HT1080 (cell line): ENCODE measurements at regions not wholly inside any gene's neighbourhood (a gene's known extent, or its start where the extent isn't known, plus 50 kb on each side); places are given as distances from the start of the nearest gene placed in this dataset.
A peak's percentile ranks its signal among the peaks of the same experiment; 100 is the strongest.

ENCODE experiments used
- DNase-seq: peaks from one replicate; pipeline ENCODE4 v3.0.0-alpha.2; 2015; ENCODE audit warnings: low read depth

DNA sequence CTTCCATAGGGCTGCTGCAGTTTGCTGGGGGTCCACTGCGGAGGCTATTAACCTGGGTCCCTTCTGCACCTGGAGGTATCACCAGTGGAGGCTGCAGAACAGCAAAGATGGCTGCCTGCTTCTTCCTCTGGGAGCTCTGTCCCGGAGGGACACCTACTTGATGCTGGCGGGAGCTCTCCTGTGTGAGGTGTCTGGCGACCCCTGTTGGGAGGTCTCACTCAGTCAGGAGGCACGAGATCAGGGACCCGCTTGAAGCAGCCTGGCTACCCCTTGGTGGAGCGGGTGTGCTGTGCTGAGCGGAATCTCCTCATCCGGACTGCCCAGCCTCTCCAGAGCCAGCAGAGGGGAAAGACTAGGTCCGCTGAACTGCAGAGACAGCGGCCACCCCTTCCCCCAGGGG lies 56.0 kb upstream of the CTXND1 start:
- DNase-seq = no peak

DNA sequence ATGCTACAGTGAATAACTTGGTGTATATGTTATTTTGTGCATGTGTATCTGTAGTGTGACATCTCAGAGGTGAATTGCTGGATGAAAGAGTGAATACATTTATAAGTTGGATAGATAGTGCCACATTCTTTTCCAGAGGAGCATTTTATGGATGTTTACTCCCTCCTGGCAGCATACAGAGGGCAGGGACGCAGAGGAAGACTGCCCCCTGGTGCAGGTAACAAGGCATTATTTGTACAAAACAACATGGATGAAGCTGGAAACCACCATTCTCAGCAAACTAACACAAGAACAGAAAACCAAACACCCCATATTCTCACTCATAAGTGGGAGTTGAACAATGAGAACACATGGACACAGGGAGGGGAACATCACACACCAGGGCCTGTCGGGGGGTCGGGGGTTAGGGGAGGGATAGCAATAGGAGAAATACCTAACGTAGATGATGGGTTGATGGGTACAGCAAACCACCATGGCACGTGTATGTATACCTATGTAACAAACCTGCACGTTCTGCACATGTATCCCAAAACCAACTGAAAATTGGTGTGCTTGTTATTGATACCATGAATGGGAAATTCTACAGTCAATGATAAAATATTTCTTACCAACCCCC lies 57.9 kb upstream of the CTXND1 start:
- DNase-seq = no peak

DNA sequence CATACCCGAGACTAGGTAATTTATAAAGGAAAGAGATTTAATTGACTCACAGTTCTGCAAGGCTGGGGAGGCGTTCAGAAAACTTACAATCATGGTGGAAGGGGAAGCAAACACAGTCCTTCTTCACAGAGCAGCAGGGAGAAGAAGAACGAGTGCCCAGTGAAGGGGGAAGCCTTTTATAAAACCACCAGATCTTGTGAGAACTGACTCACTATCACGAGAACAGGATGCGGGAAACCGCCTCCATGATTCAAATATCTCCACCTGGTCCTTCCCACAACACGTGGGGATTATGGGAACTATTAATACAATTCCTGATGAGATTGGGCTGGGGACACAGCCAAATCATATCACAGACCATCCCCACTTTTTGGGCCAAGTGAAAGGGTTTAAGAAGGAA lies 58.8 kb upstream of the CTXND1 start:
- DNase-seq = peak; percentile 66

DNA sequence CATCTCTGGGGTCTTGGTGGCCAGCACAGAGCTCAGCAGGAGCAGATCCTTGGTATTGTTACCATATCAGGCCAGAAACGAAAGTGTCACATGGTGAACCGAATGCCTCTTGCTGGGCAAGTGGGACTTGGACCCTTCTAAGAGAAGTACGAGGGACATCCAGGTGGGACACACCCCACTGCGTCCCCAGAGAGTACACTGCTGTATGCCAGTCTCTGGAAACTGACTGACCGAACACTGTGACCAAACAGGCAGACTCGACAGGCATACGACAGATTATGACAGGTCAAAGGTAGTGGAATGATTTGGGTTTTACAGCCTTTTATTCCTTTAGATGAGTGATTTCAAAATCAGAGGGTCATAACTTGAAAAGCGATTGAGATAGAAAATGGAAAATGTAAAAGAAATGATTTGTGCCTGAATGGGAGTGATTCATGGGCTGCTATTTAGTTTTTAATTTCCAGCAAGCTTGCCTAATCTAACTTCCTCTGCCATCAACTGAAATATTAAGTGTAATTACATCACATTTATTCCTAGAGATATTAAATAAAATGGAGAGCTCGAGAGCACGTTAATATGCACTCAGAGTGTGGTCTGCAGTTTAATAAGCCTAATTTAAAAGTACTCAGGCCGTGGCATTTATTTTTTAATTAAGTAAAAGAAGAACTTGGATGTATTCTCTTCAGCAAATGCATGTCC lies 63.4 kb upstream of the CTXND1 start:
- DNase-seq = no peak

DNA sequence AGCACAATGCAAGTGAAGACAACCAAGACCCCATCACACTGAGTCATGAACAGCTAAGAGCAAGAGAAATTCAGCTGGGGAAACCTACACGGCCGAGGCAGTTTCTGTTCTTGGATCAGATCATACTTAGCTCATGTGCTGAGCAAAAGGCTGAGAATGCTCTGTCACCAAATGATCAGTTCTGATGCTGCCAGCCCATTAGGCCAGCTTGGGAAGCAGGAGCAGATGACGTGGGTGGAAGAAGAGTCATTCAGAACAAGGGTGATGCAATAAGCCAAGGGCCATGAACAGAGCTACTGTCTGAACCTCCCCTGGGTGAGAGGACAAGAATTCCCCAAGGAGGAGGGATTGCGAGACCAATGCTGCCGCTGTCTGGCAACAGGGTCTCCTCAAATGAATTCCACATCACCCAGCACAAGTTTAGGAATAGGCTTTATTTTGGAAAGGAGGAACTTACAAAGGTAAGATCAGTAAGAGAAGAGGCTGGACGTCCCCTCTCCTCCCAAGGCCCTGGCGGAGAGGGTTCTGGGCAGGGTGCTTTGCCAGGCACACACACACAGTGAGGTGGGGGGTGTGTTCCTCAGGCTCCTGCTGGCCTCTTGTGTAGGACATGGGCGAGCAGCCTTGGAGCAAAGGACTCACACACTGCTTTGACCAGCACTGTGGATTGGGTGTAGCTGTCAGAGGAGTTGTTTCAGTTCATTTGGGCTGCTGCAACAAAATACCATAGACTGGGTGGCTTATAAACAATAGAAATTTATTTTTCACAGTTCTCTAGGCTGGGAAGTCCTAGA lies 65.6 kb upstream of the CTXND1 start:
- DNase-seq = peak; percentile 86

DNA sequence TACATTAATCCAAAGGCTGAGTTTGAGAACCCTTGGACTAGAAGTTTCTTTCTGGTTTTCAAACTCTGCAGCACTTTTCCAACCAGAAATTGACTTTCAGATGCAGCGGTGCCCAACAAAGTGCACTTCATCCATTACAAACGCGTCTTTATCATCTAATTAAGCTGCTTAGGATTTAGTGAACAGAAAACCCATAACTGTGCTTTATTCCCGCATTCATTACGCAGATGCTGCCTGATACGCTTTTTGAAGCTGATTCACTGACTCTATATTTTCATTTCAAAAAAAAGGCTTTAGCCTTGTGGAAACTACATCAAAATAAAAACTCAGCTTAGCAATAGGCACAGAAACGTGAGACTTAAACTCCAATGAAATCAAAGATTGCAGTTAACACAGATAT lies 69.8 kb upstream of the CTXND1 start:
- no peak for DNase-seq

DNA sequence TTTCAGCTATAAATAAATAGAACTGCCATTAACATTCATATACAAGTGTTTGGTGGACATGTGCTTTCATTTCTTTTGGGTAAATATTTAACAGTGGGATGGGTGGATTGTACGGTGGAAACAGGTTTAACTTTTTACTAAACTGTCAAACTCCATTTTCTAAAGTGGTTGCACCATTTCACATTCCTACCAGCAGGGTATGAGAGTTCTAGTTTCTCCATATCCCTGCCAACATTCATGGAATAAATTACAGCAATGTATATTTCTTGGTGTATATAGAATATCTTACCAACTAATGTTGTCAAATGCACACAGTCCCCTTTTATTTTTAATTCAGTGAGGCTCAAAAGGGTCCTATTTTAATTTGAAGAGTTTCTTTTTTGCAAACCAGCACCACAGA lies 71.3 kb upstream of the CTXND1 start:
- no peak for DNase-seq

DNA sequence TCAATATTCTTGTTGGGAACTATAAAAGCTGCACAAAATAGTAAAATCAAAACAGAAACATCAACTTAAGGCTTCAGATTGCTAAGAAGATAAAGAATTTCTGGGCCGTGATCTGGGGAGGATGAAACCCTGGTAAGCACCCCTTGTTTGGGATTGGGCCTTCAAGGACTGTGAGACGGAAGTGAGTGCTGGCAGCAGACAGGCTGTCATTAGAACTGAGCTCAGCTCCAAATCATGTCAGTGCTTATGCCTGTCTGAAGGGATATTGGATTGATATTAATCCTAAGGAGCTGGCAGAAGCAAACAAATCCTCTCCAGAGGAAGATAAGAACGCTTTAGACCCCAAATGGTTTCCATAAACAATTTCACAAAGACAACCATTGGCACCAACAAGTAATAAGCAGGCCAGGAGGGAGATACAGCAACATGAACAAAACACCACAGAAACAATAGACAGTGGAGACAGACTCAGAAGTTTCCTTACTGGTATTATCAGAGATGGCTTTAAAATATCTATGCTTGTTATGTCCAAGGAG lies 72.6 kb upstream of the CTXND1 start:
- no peak for DNase-seq

DNA sequence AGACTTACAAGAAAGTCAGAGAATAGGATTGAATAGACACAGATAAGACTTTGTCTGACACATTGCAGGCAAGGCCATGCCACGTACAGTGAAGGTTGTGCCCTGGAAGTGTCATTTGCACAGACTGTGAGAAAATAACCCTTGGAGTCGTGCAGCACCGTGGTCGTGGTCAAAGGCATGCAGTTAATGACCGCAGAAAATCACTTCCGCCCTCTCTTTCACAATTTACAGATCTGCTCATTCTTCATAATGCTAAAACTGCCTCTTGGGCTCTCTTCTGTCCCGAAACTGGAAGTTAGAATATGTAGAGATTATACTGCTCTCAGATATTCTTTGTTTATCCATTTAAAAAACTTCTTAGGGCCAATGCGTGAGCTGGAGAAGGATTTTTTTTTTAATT lies 73.2 kb upstream of the CTXND1 start:
- peak; percentile 14 for DNase-seq

DNA sequence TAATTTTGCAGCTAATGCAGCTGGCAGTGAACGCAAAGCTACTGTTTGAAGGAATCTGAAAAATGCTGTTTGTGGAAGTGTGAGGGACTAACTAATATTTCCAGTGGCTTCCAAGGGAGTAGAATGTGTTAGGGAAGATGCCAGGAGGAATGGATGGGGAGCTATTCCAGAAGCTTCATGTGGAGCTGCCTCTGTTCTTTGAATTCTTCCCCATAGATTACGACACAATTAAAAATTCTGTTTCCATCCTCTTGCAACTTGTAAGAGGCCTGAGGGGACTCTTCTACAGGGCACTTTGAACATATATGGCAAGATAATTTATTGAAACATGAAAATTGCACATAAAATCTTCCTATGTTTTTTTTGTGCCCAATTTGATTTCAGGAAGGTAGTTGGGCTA lies 74.3 kb upstream of the CTXND1 start:
- DNase-seq = no peak

DNA sequence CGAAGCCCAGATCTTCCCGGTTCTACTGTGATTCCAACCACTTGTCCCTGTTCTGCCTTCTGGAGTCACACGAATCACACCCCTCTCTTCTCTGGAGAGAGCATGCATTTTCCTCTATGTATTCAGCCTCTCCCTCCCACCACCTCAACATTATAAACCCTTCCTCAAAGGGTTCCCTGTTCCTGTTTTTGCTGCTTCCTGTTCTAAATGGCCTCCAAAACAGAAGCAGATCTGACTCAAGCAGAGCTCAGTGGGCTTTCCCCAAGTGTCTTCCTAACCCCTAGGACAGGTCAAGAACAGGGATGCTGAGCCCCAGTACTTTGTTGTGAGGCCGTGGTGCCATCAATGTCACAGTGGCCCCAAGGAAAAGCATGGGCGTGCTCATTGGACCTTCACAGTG lies 75.7 kb upstream of the ARNT2 start:
- DNase-seq = no peak

DNA sequence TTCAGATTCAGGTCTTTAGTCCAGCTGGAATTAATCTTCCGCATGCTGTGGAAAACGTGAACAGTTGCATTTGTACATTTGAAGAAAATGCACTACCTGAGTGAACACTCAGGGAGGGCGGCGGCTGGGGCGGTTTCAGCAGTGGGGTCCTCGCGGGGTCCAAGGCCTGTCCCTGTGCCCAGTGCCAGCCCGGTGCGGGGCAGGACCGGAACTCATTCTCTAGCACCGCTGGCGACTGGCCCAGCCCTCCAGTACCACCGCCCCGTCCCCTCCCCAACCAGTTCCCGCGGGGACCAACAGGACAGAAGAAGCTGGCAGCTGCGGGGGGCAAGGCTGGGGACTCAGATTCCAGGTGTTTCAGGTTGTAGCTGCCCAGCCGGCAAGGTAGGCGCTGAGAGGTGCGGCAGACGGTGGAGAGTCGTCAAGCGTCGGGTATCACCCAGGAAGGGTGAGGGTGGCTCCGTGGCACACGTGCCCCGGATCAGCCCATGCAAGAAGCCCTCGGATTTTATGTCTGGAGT lies 72.2 kb upstream of the ARNT2 start:
- DNase-seq = no peak

DNA sequence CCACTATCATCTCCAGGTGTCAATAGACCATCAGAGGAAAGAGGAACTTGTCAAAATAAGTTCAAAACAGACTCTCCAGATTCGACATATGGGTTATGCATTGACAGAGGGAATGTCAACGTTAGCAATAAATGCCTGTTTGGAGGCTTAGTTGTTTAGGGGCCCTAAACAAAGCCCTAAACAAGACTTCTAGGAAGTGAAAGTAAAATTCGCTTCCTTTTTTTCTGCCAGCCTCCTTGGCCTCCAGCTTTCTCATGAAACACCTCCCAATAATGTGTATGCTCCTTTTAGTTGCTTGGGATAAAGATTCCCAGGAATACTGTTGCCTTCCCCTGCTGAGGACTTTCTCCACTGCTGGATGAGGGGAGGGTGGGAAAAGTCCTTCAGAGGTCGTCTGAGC lies 70.9 kb upstream of the ARNT2 start:
- no peak for DNase-seq

DNA sequence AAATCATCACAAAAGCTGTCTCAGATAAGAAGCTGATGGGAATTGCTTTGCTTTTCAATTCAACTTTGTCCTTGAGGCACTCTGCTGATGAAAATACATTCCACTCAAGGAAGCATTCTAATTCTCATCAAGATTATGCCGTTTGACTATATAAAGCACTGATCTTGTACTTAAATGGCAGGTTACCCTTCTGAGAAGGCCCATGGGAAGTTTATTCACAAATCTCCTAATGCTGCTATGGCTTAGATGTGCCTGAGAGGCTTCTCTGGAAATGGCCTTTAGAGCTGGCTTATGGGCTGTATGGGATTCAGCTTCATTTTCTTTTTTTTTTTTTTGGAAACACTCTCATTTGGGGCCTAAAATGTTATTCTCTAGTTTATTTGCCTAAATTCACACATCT lies 69.7 kb upstream of the ARNT2 start:
- DNase-seq = no peak

DNA sequence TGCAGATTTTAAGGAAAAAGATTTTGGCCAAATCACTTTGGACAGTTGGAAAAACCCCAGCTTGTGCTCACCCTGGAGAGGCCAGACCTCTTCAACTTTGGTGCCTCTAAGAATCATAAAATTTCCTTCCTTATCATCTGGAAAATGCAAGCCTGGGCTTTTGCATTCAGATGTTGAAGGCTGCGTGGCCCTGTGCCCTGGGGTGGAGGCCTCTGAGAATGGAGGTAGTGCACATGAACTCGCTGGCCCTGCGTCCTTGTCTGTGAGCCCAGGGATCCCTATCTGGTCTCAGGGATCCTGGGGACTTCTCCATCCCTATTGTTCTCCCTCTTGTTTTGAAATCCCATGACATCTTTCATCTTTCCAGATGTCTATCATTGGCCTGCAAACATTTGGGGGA lies 64.6 kb upstream of the ARNT2 start:
- no peak for DNase-seq

DNA sequence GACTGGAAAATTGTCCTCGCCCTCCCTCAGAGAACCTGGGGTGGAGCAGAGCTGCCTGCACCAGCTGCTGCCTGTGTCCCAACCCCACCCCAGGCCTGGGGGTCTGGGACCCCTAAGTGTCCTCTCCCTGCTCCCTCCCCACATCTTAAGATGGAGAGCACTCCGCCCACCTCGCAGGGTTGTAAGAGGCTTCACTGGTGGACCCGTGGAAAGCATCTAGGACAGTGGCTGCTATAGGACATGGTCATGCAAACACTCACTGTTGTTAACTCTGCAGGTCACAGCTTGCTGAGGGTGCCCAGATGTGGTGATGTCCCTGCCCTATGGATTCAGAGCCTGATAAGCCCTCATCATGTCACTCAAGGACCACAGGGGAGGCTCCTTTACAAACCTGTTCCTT lies 62.0 kb upstream of the ARNT2 start:
- DNase-seq = no peak

DNA sequence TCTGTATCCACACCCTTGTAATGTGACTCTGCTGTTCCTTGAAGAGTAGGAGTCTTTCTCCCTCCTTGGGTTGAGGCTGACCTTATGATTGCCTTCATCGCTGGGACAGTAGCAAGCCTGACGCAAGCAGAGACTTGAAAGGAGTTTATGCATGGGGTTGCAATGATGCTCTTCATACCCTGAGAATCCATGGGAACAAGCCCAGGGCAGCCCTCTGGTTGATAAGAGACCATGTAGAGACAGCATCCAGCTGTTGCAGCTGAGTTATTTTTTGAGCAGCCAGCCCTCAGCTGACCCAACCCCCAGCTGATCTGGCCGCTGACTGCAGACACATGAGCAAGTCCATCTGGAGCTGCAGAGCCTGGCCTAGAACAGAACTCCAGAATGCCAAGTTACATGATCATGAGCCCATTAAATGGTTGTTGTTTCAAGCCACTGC lies 60.6 kb upstream of the ARNT2 start:
- no peak for DNase-seq

DNA sequence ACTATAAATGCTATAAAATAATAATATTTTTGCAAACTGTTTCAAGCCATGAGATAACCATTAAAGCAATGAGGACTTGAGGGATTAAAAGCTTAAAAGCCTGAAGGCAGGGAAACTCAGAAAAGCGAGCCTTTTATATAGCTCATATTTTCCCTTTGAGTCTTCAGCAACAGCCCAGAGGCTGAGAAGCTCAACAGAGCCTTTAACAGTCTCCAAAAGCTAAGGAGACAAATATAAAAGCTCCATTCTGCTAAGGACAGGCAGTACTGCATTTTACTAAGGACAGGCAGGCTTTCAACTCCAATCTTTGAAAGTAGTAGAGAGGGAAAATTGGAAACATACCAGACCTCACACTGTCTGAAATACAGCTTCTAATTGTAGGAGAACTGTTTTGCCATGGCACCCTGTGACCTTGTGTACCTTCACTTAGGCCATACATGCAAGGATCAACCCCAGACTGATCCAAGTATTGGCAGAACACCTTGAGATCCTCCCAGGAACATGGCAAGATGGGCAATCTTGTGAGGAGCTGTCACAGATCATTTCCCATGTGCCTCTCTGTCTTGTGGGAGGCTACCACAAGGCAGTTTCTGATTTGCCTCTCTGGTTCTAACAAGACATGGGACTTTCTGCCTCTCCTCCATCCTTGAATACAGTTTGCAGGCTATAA lies 53.1 kb upstream of the ARNT2 start:
- no peak for DNase-seq
